Fibroblast of lung (primary cell): ENCODE measurements at regions not wholly inside any gene's neighbourhood (a gene's known extent, or its start where the extent isn't known, plus 50 kb on each side); places are given as distances from the start of the nearest gene placed in this dataset.
"Not testable (repeated sequence)": the region's sequence is repeated elsewhere in the genome, so short reads cannot be mapped to it uniquely, and the experiment has no call there.

Experiments
- EZH2 ChIP-seq: IDR thresholded peaks from 2 replicates; pipeline ENCODE4 v1.5.1; 2012; ENCODE audit warnings: low read length, control low read depth, mild to moderate bottlenecking; ENCODE audit errors: missing control alignments
- TF ChIP-seq, protein P1 (sequence below), 2 donors: IDR thresholded peaks in 1 of 2; conservative IDR thresholded peaks in 1 of 2; 1 replicate in 1 of 2; 2 replicates in 1 of 2; pipeline ENCODE4 v1.5.1; 2011 to 2012; ENCODE audit warnings: low read length in 2 of 2, control low read depth in 1 of 2, inconsistent platforms in 1 of 2, low read depth in 1 of 2, mild to moderate bottlenecking in 1 of 2

DNA sequence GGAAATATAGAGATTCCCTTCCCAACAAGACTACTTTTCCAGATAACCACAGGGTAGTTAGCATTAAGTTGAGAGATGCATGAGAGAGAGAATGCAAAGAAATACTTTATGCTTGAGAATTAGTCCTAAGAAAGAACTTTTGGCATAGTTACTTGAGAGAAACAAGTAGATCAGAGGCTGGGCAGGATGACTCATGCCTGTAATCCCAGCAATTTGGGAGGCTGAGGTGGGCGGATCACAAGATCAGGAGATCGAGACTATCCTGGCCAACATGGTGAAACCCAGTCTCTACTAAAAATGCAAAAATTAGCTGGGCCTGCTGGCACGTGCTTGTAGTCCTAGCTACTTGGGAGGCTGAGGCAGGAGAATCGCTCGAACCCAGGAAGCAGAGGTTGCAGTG lies 276.5 kb downstream of the SEMA3D start:
- TF ChIP-seq, protein P1, sequence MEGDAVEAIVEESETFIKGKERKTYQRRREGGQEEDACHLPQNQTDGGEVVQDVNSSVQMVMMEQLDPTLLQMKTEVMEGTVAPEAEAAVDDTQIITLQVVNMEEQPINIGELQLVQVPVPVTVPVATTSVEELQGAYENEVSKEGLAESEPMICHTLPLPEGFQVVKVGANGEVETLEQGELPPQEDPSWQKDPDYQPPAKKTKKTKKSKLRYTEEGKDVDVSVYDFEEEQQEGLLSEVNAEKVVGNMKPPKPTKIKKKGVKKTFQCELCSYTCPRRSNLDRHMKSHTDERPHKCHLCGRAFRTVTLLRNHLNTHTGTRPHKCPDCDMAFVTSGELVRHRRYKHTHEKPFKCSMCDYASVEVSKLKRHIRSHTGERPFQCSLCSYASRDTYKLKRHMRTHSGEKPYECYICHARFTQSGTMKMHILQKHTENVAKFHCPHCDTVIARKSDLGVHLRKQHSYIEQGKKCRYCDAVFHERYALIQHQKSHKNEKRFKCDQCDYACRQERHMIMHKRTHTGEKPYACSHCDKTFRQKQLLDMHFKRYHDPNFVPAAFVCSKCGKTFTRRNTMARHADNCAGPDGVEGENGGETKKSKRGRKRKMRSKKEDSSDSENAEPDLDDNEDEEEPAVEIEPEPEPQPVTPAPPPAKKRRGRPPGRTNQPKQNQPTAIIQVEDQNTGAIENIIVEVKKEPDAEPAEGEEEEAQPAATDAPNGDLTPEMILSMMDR (conservative IDR thresholded peaks at IDR 0.05 in 1 of 2, IDR thresholded peaks at IDR 0.05 in 1 of 2; ENCODE audit: low read depth in 1 of 2, low read length in 2 of 2) = not testable (repeated sequence)
- TF ChIP-seq EZH2 = not testable (repeated sequence)
